ENCODE measurements at regions not wholly inside any gene's neighbourhood (a gene's known extent, or its start where the extent isn't known, plus 50 kb on each side); places are given as distances from the start of the nearest gene placed in this dataset.

GRCh38 chr14:89012282-89013097 lies 188.0 kb downstream of the TTC8 start:
- Mint-ChIP-seq H3K27ac (no peak overlapping the region), H3K36me3 (ENCODE audit: insufficient read depth in 2 of 2) (no peaks in the 10 kb centered on the region), H3K4me1 (ENCODE audit: low read depth) (peaks cover 8% of the 10 kb centered on the region), H3K4me3 (no peak overlapping the region), H3K9me3 (no peaks in the 10 kb centered on the region), H3K27me3 (ENCODE audit: low read depth) (peaks cover 37% of the 10 kb centered on the region)
- no peak for ATAC-seq (replicated peaks in 1 of 2)
- no peak for DNase-seq

GRCh38 chr14:89013098-89013504 lies 188.7 kb downstream of the TTC8 start:
- no peak overlapping the region for H3K27ac Mint-ChIP-seq
- H3K4me3 Mint-ChIP-seq = no peak overlapping the region
- DNase-seq (peak; percentile 7 to 14), ATAC-seq (replicated peaks in 1 of 2) (no peak)
- no peaks in the 10 kb centered on the region for H3K9me3 Mint-ChIP-seq
- peaks cover 37% of the 10 kb centered on the region for H3K27me3 Mint-ChIP-seq (ENCODE audit: low read depth)
- no peaks in the 10 kb centered on the region for H3K36me3 Mint-ChIP-seq (ENCODE audit: insufficient read depth in 2 of 2)
- H3K4me1 Mint-ChIP-seq (ENCODE audit: low read depth) = peaks cover 2% of the 10 kb centered on the region

GRCh38 chr14:89013698-89014568 lies 189.5 kb downstream of the TTC8 start:
- no peak for ATAC-seq (replicated peaks in 1 of 2)
- Mint-ChIP-seq H3K27ac (no peak overlapping the region), H3K36me3 (ENCODE audit: insufficient read depth in 2 of 2) (no peaks in the 10 kb centered on the region), H3K9me3 (no peaks in the 10 kb centered on the region), H3K4me3 (no peak overlapping the region), H3K27me3 (ENCODE audit: low read depth) (peaks cover 37% of the 10 kb centered on the region), H3K4me1 (ENCODE audit: low read depth) (no peaks in the 10 kb centered on the region)
- no peak for DNase-seq

- Mint-ChIP-seq H3K4me3 (no peak overlapping the region), H3K4me1 (ENCODE audit: low read depth) (no peaks in the 10 kb centered on the region), H3K36me3 (ENCODE audit: insufficient read depth in 2 of 2) (no peaks in the 10 kb centered on the region), H3K27ac (no peak overlapping the region), H3K27me3 (ENCODE audit: low read depth) (peaks cover 36% of the 10 kb centered on the region), H3K9me3 (no peaks in the 10 kb centered on the region)
- ATAC-seq (replicated peaks in 1 of 2) (no peak), DNase-seq (no peak)
Measured at GRCh38 chr14:89014569-89014850, 190.1 kb downstream of the TTC8 start.

GRCh38 chr14:89015016-89015415 lies 190.6 kb downstream of the TTC8 start:
- Mint-ChIP-seq H3K4me3 (no peak overlapping the region), H3K9me3 (no peaks in the 10 kb centered on the region), H3K4me1 (ENCODE audit: low read depth) (no peaks in the 10 kb centered on the region), H3K27me3 (ENCODE audit: low read depth) (peaks cover 31% of the 10 kb centered on the region), H3K27ac (no peak overlapping the region), H3K36me3 (ENCODE audit: insufficient read depth in 2 of 2) (no peaks in the 10 kb centered on the region)
- DNase-seq (no peak), ATAC-seq (replicated peaks in 1 of 2) (no peak)

GRCh38 chr14:89017417-89017816 lies 193.0 kb downstream of the TTC8 start:
- no peak for ATAC-seq (replicated peaks in 1 of 2)
- Mint-ChIP-seq H3K27ac (no peak overlapping the region), H3K4me1 (ENCODE audit: low read depth) (no peaks in the 10 kb centered on the region), H3K4me3 (no peak overlapping the region), H3K27me3 (ENCODE audit: low read depth) (peaks cover 42% of the 10 kb centered on the region), H3K36me3 (ENCODE audit: insufficient read depth in 2 of 2) (no peaks in the 10 kb centered on the region), H3K9me3 (no peaks in the 10 kb centered on the region)
- no peak for DNase-seq

- Mint-ChIP-seq H3K27me3 (ENCODE audit: low read depth) (peaks cover 60% of the 10 kb centered on the region), H3K36me3 (ENCODE audit: insufficient read depth in 2 of 2) (no peaks in the 10 kb centered on the region), H3K9me3 (no peaks in the 10 kb centered on the region), H3K27ac (no peak overlapping the region), H3K4me3 (no peak overlapping the region), H3K4me1 (ENCODE audit: low read depth) (no peaks in the 10 kb centered on the region)
- DNase-seq (no peak), ATAC-seq (replicated peaks in 1 of 2) (no peak)
Measured at GRCh38 chr14:89022274-89022673, 197.8 kb downstream of the TTC8 start.

GRCh38 chr14:89024691-89025090 lies 200.2 kb downstream of the TTC8 start:
- H3K27ac Mint-ChIP-seq = no peak overlapping the region
- peaks cover 80% of the 10 kb centered on the region for H3K27me3 Mint-ChIP-seq (ENCODE audit: low read depth)
- H3K36me3 Mint-ChIP-seq (ENCODE audit: insufficient read depth in 2 of 2) = no peaks in the 10 kb centered on the region
- no peak overlapping the region for H3K4me3 Mint-ChIP-seq
- no peaks in the 10 kb centered on the region for H3K4me1 Mint-ChIP-seq (ENCODE audit: low read depth)
- ATAC-seq (replicated peaks in 1 of 2) (no peak), DNase-seq (no peak)
- no peaks in the 10 kb centered on the region for H3K9me3 Mint-ChIP-seq

- no peaks in the 10 kb centered on the region for H3K4me1 Mint-ChIP-seq (ENCODE audit: low read depth)
- no peak for DNase-seq
- ATAC-seq (replicated peaks in 1 of 2) = no peak
- H3K27me3 Mint-ChIP-seq (ENCODE audit: low read depth) = peaks cover 88% of the 10 kb centered on the region
- H3K27ac Mint-ChIP-seq = no peak overlapping the region
- no peaks in the 10 kb centered on the region for H3K9me3 Mint-ChIP-seq
- peak overlapping the region in 1 of 2 donors; percentile 32 for H3K4me3 Mint-ChIP-seq
- H3K36me3 Mint-ChIP-seq (ENCODE audit: insufficient read depth in 2 of 2) = no peaks in the 10 kb centered on the region
Measured at GRCh38 chr14:89025561-89026236, 201.2 kb downstream of the TTC8 start.

GRCh38 chr14:89027097-89027740 lies 202.8 kb downstream of the TTC8 start:
- peak; percentile 67 to 74 for DNase-seq
- no peak overlapping the region for H3K27ac Mint-ChIP-seq
- H3K36me3 Mint-ChIP-seq (ENCODE audit: insufficient read depth in 2 of 2) = no peaks in the 10 kb centered on the region
- ATAC-seq (replicated peaks in 1 of 2) = peak; percentile 94 to 96
- H3K27me3 Mint-ChIP-seq (ENCODE audit: low read depth) = peaks cover 78% of the 10 kb centered on the region
- no peaks in the 10 kb centered on the region for H3K4me1 Mint-ChIP-seq (ENCODE audit: low read depth)
- H3K4me3 Mint-ChIP-seq = peak overlapping the region; percentile 65 to 73
- H3K9me3 Mint-ChIP-seq = no peaks in the 10 kb centered on the region

GRCh38 chr14:89028462-89029134 lies 204.1 kb downstream of the TTC8 start:
- Mint-ChIP-seq H3K4me3 (peak overlapping the region in 1 of 2 donors; percentile 27), H3K36me3 (ENCODE audit: insufficient read depth in 2 of 2) (no peaks in the 10 kb centered on the region), H3K27ac (no peak overlapping the region), H3K27me3 (ENCODE audit: low read depth) (peaks cover 71% of the 10 kb centered on the region), H3K4me1 (ENCODE audit: low read depth) (peaks cover 6% of the 10 kb centered on the region), H3K9me3 (no peaks in the 10 kb centered on the region)
- DNase-seq (no peak), ATAC-seq (replicated peaks in 1 of 2) (no peak)

GRCh38 chr14:89029961-89030694 lies 205.7 kb downstream of the TTC8 start:
- Mint-ChIP-seq H3K27me3 (ENCODE audit: low read depth) (peaks cover 57% of the 10 kb centered on the region), H3K4me3 (no peak overlapping the region)
- ATAC-seq (replicated peaks in 1 of 2) = no peak

More at GRCh38 chr14:89029961-89030694, 205.7 kb downstream of the TTC8 start:
- no peak for DNase-seq
- Mint-ChIP-seq H3K9me3 (no peaks in the 10 kb centered on the region), H3K4me1 (ENCODE audit: low read depth) (peaks cover 6% of the 10 kb centered on the region), H3K36me3 (ENCODE audit: insufficient read depth in 2 of 2) (no peaks in the 10 kb centered on the region), H3K27ac (no peak overlapping the region)
